ENCODE measurements at regions not wholly inside any gene's neighbourhood (a gene's known extent, or its start where the extent isn't known, plus 50 kb on each side); places are given as distances from the start of the nearest gene placed in this dataset.

- TF ChIP-seq ZSCAN30 (tag by site-specific recombination; IDR thresholded peaks at IDR 0.05): no peak
- no peak for TF ChIP-seq ZNF514 (tag by site-specific recombination; IDR thresholded peaks at IDR 0.05)
- no peak for TF ChIP-seq ZNF639 (tag by site-specific recombination; IDR thresholded peaks at IDR 0.05)
- TF ChIP-seq, protein P1, sequence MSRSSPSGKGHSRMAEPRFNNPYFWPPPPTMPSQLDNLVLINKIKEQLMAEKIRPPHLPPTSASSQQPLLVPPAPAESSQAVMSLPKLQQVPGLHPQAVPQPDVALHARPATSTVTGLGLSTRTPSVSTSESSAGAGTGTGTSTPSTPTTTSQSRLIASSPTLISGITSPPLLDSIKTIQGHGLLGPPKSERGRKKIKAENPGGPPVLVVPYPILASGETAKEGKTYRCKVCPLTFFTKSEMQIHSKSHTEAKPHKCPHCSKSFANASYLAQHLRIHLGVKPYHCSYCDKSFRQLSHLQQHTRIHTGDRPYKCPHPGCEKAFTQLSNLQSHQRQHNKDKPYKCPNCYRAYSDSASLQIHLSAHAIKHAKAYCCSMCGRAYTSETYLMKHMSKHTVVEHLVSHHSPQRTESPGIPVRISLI (tag by site-specific recombination; IDR thresholded peaks at IDR 0.05): no peak
These were observed 904.4 kb downstream of the BRD1 start (continued) for GRCh38 chr22:48923165-48923865.

- Histone ChIP-seq H3K27ac (ENCODE audit: extremely low read depth, low read depth, low read length) (no peak overlapping the region), H3K36me3 (ENCODE audit: control insufficient read depth in 2 of 2, insufficient read depth in 1 of 2, low read length in 2 of 2) (no peaks in the 10 kb centered on the region), H3K9me3 (ENCODE audit: control insufficient read depth, insufficient read depth, low read depth, low read length) (no peaks in the 10 kb centered on the region), H3K4me3 (ENCODE audit: low read depth, low read length) (no peak overlapping the region), H3K4me1 (ENCODE audit: control insufficient read depth, insufficient read depth, low read length) (no peaks in the 10 kb centered on the region)
- POLR2A ChIA-PET: no interaction called here
- CTCF ChIA-PET: no interaction called here
- TF ChIP-seq ZSCAN16 (tag by site-specific recombination; IDR thresholded peaks at IDR 0.05): no peak
These were observed 906.2 kb downstream of the BRD1 start for GRCh38 chr22:48921411-48921903.

DNA sequence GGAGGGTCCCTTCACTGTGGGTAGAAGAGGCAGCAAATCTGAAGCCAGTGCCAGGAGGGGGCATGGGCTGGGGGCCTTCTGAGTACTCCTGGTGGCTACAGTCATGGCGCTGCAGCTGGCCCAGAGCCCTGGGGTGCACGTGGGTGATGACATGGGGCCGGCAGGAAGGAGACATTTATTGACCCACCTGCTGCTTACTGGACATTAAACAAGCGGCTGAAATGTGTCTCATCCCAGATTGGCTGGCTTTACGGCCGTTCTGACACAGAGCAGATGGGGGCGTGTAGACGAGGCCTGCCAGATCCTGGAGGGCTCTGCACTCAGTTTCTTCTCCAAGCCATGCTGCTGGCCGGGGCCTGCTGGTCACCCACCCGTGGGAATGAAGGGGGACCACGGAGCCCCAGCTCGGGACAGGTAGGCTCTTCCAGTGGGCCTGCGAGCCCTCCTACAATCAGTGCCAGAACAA lies 906.9 kb downstream of the BRD1 start:
- CTCF ChIA-PET: no interaction called here
- no peaks in the 10 kb centered on the region for H3K4me1 ChIP-seq (ENCODE audit: control insufficient read depth, insufficient read depth, low read length)
- no peaks in the 10 kb centered on the region for H3K36me3 ChIP-seq (ENCODE audit: control insufficient read depth in 2 of 2, insufficient read depth in 1 of 2, low read length in 2 of 2)
- no peak overlapping the region for H3K27ac ChIP-seq (ENCODE audit: extremely low read depth, low read depth, low read length)
- peak; percentile 70 for TF ChIP-seq ZIC2 (tag by site-specific recombination; IDR thresholded peaks at IDR 0.05)
- no peak for TF ChIP-seq BCL11A (tag by site-specific recombination; IDR thresholded peaks at IDR 0.05; ENCODE audit: low read depth)
- no peak overlapping the region for H3K4me3 ChIP-seq (ENCODE audit: low read depth, low read length)
- POLR2A ChIA-PET: no interaction called here
- no peaks in the 10 kb centered on the region for H3K9me3 ChIP-seq (ENCODE audit: control insufficient read depth, insufficient read depth, low read depth, low read length)

DNA sequence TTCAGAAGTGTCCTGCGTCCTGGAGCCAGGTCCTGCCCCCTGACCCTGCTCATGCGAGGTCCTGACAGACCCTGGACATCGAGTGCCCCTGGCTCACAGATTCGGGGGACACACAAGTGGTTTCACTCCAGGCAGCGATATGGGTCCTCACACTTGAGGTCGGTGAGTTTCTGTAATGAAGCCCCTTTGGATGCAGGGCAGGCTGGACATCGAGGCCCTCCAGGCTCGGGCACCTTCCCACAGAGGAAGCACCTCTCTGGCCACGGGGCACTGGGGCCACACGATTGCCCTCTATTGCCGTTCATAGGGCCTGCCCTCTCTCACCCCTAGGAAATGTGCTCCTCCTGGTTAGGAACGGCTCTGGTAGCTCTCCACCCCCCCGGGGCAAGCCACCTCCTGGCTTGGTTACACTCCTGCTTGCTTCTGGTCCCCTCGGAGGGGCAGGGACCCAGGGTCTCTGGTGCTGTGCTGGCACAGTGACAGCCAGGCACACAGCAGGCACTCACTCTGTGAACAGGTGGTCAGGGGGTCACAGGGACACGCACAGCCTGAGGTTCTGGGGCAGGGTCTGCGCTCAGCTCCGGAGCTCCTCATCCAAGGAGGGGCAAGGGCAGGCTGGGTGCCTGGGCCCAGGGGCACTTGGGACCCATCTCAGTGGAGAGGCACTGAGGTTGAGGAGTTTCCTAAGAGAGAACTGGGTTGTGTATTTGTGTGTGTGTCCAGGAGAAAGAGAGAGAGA lies 907.7 kb downstream of the BRD1 start:
- Histone ChIP-seq H3K27ac (ENCODE audit: extremely low read depth, low read depth, low read length) (no peak overlapping the region), H3K4me1 (ENCODE audit: control insufficient read depth, insufficient read depth, low read length) (no peaks in the 10 kb centered on the region), H3K36me3 (ENCODE audit: control insufficient read depth in 2 of 2, insufficient read depth in 1 of 2, low read length in 2 of 2) (no peaks in the 10 kb centered on the region), H3K9me3 (ENCODE audit: control insufficient read depth, insufficient read depth, low read depth, low read length) (no peaks in the 10 kb centered on the region), H3K4me3 (ENCODE audit: low read depth, low read length) (no peak overlapping the region)
- CTCF ChIA-PET: no interaction called here
- POLR2A ChIA-PET: no interaction called here
- TF ChIP-seq ZFHX2 (tag by site-specific recombination; conservative IDR thresholded peaks at IDR 0.05) (no peak), BCL11A (tag by site-specific recombination; IDR thresholded peaks at IDR 0.05; ENCODE audit: low read depth) (no peak), ZNF214 (tag by site-specific recombination; IDR thresholded peaks at IDR 0.05; ENCODE audit: borderline replicate concordance) (no peak), ZNF18 (tag by site-specific recombination; IDR thresholded peaks at IDR 0.05) (no peak), HOXC10 (CRISPR knock-in tag; IDR thresholded peaks at IDR 0.05) (no peak), ZBTB26 (tag by site-specific recombination; optimal IDR thresholded peaks at IDR 0.05) (no peak), ZNF561 (tag by site-specific recombination; IDR thresholded peaks at IDR 0.05; ENCODE audit: borderline replicate concordance) (no peak), ZNF670 (tag by site-specific recombination; IDR thresholded peaks at IDR 0.05; ENCODE audit: low read depth) (no peak), ZNF184 (tag by site-specific recombination; IDR thresholded peaks at IDR 0.05) (no peak)
- TF ChIP-seq, protein P2, sequence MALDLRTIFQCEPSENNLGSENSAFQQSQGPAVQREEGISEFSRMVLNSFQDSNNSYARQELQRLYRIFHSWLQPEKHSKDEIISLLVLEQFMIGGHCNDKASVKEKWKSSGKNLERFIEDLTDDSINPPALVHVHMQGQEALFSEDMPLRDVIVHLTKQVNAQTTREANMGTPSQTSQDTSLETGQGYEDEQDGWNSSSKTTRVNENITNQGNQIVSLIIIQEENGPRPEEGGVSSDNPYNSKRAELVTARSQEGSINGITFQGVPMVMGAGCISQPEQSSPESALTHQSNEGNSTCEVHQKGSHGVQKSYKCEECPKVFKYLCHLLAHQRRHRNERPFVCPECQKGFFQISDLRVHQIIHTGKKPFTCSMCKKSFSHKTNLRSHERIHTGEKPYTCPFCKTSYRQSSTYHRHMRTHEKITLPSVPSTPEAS (tag by site-specific recombination; IDR thresholded peaks at IDR 0.05): no peak
- TF ChIP-seq, protein P3, sequence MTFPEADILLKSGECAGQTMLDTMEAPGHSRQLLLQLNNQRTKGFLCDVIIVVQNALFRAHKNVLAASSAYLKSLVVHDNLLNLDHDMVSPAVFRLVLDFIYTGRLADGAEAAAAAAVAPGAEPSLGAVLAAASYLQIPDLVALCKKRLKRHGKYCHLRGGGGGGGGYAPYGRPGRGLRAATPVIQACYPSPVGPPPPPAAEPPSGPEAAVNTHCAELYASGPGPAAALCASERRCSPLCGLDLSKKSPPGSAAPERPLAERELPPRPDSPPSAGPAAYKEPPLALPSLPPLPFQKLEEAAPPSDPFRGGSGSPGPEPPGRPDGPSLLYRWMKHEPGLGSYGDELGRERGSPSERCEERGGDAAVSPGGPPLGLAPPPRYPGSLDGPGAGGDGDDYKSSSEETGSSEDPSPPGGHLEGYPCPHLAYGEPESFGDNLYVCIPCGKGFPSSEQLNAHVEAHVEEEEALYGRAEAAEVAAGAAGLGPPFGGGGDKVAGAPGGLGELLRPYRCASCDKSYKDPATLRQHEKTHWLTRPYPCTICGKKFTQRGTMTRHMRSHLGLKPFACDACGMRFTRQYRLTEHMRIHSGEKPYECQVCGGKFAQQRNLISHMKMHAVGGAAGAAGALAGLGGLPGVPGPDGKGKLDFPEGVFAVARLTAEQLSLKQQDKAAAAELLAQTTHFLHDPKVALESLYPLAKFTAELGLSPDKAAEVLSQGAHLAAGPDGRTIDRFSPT (tag by site-specific recombination; IDR thresholded peaks at IDR 0.05): no peak
